SK-N-SH (cell line): ENCODE measurements at regions not wholly inside any gene's neighbourhood (a gene's known extent, or its start where the extent isn't known, plus 50 kb on each side); places are given as distances from the start of the nearest gene placed in this dataset.

ENCODE experiments used
- CTCF ChIP-seq: fragments of 200-600 bp; sonication (generic); IDR thresholded peaks from 2 replicates; pipeline ENCODE4 v1.6.1; 2017; ENCODE audit warnings: antibody characterized with exemption, mild to moderate bottlenecking, moderate library complexity
- EP300 ChIP-seq, 2 experiments: IDR thresholded peaks; 2 replicates each; pipeline versions ENCODE4 v1.4.0 to v1.6.1; 2012; ENCODE audit warnings: borderline replicate concordance in 1 of 2, low read depth in 1 of 2, low read length in 1 of 2
- JUND ChIP-seq: IDR thresholded peaks from 2 replicates; pipeline ENCODE4 v1.4.0; 2012
- MXI1 ChIP-seq: IDR thresholded peaks from 2 replicates; pipeline ENCODE4 v1.6.1; 2012; ENCODE audit warnings: mild to moderate bottlenecking, low read depth, low read length, improper control_type of control experiment
- POLR2AphosphoS5 ChIP-seq: IDR thresholded peaks from 2 replicates; pipeline ENCODE4 v1.6.1; 2012; ENCODE audit warnings: low read depth, low read length
- RCOR1 ChIP-seq: fragments of 150-350 bp; IDR thresholded peaks from 2 replicates; pipeline ENCODE4 v1.6.1; 2017; ENCODE audit warnings: antibody characterized with exemption, low read length
- SIN3A ChIP-seq: IDR thresholded peaks from 2 replicates; pipeline ENCODE4 v1.6.1; 2012; ENCODE audit warnings: low read depth, mild to moderate bottlenecking, low read length, moderate library complexity, borderline replicate concordance
- YY1 ChIP-seq: IDR thresholded peaks from 2 replicates; pipeline ENCODE4 v1.4.0; 2012; ENCODE audit warnings: low read depth, mild to moderate bottlenecking
- TF ChIP-seq, protein P1 (sequence below): fragments of 150-350 bp; IDR thresholded peaks from 2 replicates; pipeline ENCODE4 v1.6.1; 2016; ENCODE audit warnings: mild to moderate bottlenecking, low read depth, low read length
- TF ChIP-seq, protein P2 (sequence below): IDR thresholded peaks from 2 replicates; pipeline ENCODE4 v1.4.0; 2012; ENCODE audit warnings: low read depth, borderline replicate concordance

DNA sequence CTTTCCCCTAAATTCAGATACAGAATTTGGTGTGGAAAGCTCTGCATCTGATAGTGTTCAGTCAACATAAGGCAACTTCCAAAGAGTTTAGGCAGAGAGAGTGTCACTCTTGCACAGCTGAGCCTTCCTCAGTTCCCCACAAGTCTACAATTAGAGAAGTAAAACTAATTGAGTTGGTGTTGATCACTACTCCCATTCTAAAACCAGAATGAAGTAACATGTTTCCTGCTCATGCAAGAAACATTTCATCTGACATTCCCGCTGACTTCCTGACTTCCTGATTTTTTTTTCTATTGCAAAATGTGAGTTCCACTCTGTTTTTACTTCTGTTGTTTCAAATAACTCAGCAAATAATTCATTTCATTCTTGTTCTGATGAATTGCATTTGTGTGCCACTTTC lies 271.0 kb downstream of the ALG10B start:
- no peak for TF ChIP-seq POLR2AphosphoS5
- no peak for TF ChIP-seq JUND
- no peak for TF ChIP-seq EP300 (IDR thresholded peaks at IDR 0.05; ENCODE audit: borderline replicate concordance in 1 of 2, low read depth in 1 of 2, low read length in 1 of 2)
- no peak for TF ChIP-seq SIN3A
- TF ChIP-seq CTCF = no peak
- TF ChIP-seq MXI1 = no peak
- TF ChIP-seq, protein P1, sequence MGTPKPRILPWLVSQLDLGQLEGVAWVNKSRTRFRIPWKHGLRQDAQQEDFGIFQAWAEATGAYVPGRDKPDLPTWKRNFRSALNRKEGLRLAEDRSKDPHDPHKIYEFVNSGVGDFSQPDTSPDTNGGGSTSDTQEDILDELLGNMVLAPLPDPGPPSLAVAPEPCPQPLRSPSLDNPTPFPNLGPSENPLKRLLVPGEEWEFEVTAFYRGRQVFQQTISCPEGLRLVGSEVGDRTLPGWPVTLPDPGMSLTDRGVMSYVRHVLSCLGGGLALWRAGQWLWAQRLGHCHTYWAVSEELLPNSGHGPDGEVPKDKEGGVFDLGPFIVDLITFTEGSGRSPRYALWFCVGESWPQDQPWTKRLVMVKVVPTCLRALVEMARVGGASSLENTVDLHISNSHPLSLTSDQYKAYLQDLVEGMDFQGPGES = no peak
- no peak for TF ChIP-seq YY1
- no peak for TF ChIP-seq RCOR1
- TF ChIP-seq, protein P2, sequence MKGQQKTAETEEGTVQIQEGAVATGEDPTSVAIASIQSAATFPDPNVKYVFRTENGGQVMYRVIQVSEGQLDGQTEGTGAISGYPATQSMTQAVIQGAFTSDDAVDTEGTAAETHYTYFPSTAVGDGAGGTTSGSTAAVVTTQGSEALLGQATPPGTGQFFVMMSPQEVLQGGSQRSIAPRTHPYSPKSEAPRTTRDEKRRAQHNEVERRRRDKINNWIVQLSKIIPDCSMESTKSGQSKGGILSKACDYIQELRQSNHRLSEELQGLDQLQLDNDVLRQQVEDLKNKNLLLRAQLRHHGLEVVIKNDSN = no peak
